Stimulated activated naive CD8-positive, alpha-beta T cell treated with anti-CD3 and anti-CD28 coated beads, Interleukin-15, amount 100 ng/mL, for 72 hours (primary cell): ENCODE measurements at regions not wholly inside any gene's neighbourhood (a gene's known extent, or its start where the extent isn't known, plus 50 kb on each side); places are given as distances from the start of the nearest gene placed in this dataset.

Experiments
- ATAC-seq: fragments of 150-1000 bp; cut with Tn5 transposase; 2 replicates; pipeline ENCODE4 v1.10.0; 2021; ENCODE audit warnings: mild to moderate bottlenecking, moderate library complexity
- DNase-seq, 2 donors: peaks; one replicate each; pipeline ENCODE4 v3.0.0; 2021 to 2022
- H3K27ac Mint-ChIP-seq, 2 donors: one replicate each; pipeline ENCODE4 v1.8.0; 2022; ENCODE audit warnings: mild to moderate bottlenecking in 2 of 2, mixed read lengths in 2 of 2, moderate library complexity in 2 of 2
- H3K27me3 Mint-ChIP-seq: one replicate; pipeline ENCODE4 v1.8.0; 2022; ENCODE audit warnings: mixed read lengths
- H3K4me1 Mint-ChIP-seq: one replicate; pipeline ENCODE4 v1.8.0; 2022; ENCODE audit warnings: mild to moderate bottlenecking, mixed read lengths
- H3K4me3 Mint-ChIP-seq, 2 donors: one replicate each; pipeline ENCODE4 v1.8.0; 2022; ENCODE audit warnings: mild to moderate bottlenecking in 2 of 2, mixed read lengths in 2 of 2, moderate library complexity in 1 of 2
- H3K9me3 Mint-ChIP-seq, 2 donors: one replicate each; pipeline ENCODE4 v1.8.0; 2022; ENCODE audit warnings: mixed read lengths in 2 of 2

- Mint-ChIP-seq H3K27ac (no peak overlapping the region), H3K27me3 (peaks cover 16% of the 10 kb centered on the region), H3K4me1 (no peaks in the 10 kb centered on the region), H3K4me3 (no peak overlapping the region), H3K9me3 (peaks cover 5 to 7% of the 10 kb centered on the region in 2 donors)
- DNase-seq (no peak), ATAC-seq (no peak)
Measured at GRCh38 chr15:96097661-96098060, 232.8 kb upstream of the NR2F2 start.

GRCh38 chr15:96102631-96103030 lies 227.9 kb upstream of the NR2F2 start:
- Mint-ChIP-seq H3K4me3 (no peak overlapping the region), H3K9me3 (peaks cover 0 to 7% of the 10 kb centered on the region in 2 donors), H3K4me1 (no peaks in the 10 kb centered on the region), H3K27me3 (no peaks in the 10 kb centered on the region), H3K27ac (no peak overlapping the region)
- ATAC-seq (no peak), DNase-seq (no peak)

DNA sequence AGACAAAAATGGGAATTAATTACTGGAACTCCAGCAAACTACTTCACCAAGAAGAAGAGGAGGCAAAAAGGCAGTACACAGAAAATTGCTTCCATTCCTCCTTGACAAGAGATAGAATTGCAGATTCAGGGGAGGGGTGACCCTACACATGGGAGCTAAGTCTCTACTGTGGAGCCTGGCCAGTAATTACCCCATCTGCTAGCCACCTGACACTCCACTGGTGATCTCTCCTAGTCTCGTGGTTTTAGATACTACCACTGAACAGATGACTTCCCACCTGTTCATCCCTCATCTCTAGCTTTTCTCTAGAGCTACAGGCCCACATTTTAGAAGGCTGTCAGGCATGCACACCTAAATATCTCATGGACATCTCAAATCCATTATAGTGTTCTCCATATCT lies 224.3 kb upstream of the NR2F2 start:
- no peak overlapping the region for H3K4me3 Mint-ChIP-seq
- H3K4me1 Mint-ChIP-seq = no peaks in the 10 kb centered on the region
- no peak for ATAC-seq

DNA sequence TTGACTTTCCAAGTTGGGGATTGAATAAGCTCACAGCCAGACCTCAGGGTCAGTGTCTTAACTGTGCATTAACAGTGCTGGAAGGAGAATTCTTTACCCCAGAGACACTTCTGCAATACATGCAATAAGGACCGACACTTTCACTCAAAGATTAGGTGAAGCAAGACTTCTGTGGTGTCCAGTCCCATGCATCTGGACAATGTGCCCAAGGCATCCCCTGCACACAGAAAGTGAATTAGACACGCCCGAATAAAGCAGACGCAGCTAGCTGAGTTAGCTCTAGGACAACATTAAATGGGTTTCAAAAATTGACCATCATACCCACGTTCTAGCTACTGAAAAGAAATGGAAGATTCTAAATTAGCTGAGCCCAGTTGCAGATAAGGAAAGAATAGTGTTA lies 223.9 kb upstream of the NR2F2 start:
- DNase-seq (no peak), ATAC-seq (no peak)
- H3K4me3 Mint-ChIP-seq = no peak overlapping the region
- H3K27me3 Mint-ChIP-seq = no peaks in the 10 kb centered on the region
- H3K4me1 Mint-ChIP-seq = no peaks in the 10 kb centered on the region
- H3K27ac Mint-ChIP-seq = no peak overlapping the region
- peaks cover 0 to 7% of the 10 kb centered on the region in 2 donors for H3K9me3 Mint-ChIP-seq

More for the DNA sequence above, 224.3 kb upstream of the NR2F2 start:
- H3K27me3 Mint-ChIP-seq = no peaks in the 10 kb centered on the region
- no peak for DNase-seq
- no peak overlapping the region for H3K27ac Mint-ChIP-seq
- peaks cover 0 to 7% of the 10 kb centered on the region in 2 donors for H3K9me3 Mint-ChIP-seq

DNA sequence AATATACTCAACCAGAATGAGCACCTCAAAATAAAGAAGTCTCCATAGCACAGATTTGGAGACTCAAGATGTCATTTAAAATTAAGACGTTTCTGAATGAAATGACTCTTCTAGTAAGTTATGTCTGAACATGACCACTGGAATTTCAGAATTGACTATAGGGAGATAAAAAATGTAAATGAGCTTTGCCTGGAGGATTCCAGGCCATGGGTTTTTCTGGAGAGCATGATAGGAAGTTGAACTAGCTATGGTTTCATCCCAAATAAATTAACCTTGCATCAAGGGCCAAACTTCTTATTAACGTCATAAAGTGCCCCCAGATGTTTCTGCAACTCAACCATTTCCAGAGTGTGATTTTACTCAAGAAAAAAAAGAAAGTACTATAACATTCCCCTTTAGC lies 222.6 kb upstream of the NR2F2 start:
- H3K4me1 Mint-ChIP-seq = no peaks in the 10 kb centered on the region
- no peak overlapping the region for H3K4me3 Mint-ChIP-seq
- no peak overlapping the region for H3K27ac Mint-ChIP-seq
- DNase-seq (no peak), ATAC-seq (no peak)
- H3K9me3 Mint-ChIP-seq = peaks cover 0 to 7% of the 10 kb centered on the region in 2 donors
- no peaks in the 10 kb centered on the region for H3K27me3 Mint-ChIP-seq

DNA sequence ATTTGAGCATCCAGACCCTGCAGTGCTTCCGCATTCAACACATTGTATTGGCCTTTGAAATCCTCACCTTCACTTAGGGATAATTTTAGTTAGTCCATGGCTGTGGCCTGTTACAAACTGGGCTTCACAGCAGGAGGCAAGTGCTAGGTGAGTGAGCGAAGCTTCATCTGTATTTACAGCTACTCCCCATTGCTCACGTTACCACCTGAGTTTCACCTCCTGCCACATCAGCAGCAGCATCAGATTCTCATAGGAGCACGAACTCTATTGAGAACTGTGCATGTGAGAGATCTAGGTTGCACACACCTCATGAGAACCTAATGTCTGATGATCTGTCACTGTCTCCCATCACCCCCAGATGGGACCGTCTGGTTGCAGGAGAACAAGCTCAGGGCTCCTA lies 222.1 kb upstream of the NR2F2 start:
- no peak for DNase-seq

DNA sequence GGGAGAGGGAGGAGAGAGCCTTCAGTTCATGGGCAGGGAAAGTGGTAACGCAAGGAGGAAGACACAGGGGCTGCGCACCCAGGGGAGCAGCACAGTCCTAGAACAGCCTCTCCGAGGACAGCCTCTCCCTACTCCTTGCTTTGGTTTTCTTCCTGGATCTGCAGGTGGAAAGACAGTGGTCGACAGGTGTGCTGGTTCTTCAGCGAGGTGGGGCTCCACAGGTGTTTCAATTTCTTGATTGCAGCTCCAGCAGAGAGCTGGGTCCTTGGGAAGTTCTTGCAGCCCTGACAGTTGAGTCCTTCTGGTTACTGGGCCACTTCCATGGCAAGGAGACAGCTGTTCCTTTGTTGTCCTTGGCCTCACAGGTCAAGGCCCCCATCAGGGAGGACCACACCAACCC lies 220.7 kb upstream of the NR2F2 start:
- ATAC-seq (no peak), DNase-seq (no peak)
- Mint-ChIP-seq H3K9me3 (peaks cover 0 to 6% of the 10 kb centered on the region in 2 donors), H3K4me3 (no peak overlapping the region), H3K27ac (no peak overlapping the region), H3K27me3 (peaks cover 8% of the 10 kb centered on the region), H3K4me1 (no peaks in the 10 kb centered on the region)

More for the DNA sequence above, 222.1 kb upstream of the NR2F2 start:
- Mint-ChIP-seq H3K9me3 (peaks cover 0 to 7% of the 10 kb centered on the region in 2 donors), H3K27me3 (no peaks in the 10 kb centered on the region), H3K4me1 (no peaks in the 10 kb centered on the region), H3K4me3 (no peak overlapping the region), H3K27ac (no peak overlapping the region)
- ATAC-seq = no peak

DNA sequence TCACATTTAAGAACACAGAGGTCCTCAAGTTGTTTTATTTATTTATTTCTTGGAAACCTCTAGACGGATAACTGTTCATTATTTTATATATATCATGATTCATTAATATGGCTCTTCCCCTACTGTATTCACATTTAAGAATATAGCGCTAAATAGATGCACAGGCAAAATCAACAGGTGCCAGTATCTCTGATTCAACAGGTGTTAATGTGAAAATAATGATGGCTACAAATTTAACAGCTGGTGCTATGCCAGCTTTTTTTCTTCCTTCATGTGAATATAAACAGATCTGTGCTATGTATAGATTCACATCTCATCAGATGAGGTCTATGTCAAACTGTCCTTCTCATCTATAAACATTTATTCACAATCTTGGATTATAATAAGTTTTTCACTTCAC lies 218.5 kb upstream of the NR2F2 start:
- Mint-ChIP-seq H3K4me3 (no peak overlapping the region), H3K4me1 (no peaks in the 10 kb centered on the region), H3K27ac (no peak overlapping the region), H3K27me3 (peaks cover 21% of the 10 kb centered on the region), H3K9me3 (no peaks in the 10 kb centered on the region)
- ATAC-seq (no peak), DNase-seq (no peak)

GRCh38 chr15:96115642-96116041 lies 214.9 kb upstream of the NR2F2 start:
- no peak overlapping the region for H3K4me3 Mint-ChIP-seq
- no peak overlapping the region for H3K27ac Mint-ChIP-seq
- DNase-seq (no peak), ATAC-seq (no peak)
- no peaks in the 10 kb centered on the region for H3K9me3 Mint-ChIP-seq
- H3K4me1 Mint-ChIP-seq = no peaks in the 10 kb centered on the region
- H3K27me3 Mint-ChIP-seq = peaks cover 21% of the 10 kb centered on the region

GRCh38 chr15:96117270-96117669 lies 213.2 kb upstream of the NR2F2 start:
- DNase-seq (no peak), ATAC-seq (no peak)
- Mint-ChIP-seq H3K27ac (no peak overlapping the region), H3K27me3 (peaks cover 21% of the 10 kb centered on the region), H3K4me3 (no peak overlapping the region), H3K9me3 (no peaks in the 10 kb centered on the region), H3K4me1 (no peaks in the 10 kb centered on the region)

DNA sequence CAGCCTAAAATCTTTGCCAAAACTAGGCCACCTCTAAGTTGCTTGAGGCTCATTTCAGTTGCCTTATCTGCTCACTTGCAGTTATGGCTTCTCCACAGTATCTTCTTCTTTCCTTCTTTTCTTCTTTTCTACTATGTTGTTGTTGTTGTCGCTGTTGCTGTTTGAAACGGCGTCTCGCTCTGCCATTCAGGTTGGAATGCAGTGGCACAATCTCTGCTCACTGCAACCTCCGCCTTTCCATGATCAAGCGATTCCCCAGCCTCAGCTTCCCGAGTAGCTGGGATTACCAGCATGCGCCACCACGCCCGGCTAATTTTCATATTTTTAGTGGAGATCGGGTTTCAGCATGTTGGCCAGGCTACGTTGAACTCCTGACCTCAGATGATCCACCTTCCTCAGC lies 210.8 kb upstream of the NR2F2 start:
- Mint-ChIP-seq H3K9me3 (no peaks in the 10 kb centered on the region), H3K27ac (no peak overlapping the region), H3K4me1 (no peaks in the 10 kb centered on the region), H3K4me3 (no peak overlapping the region), H3K27me3 (peaks cover 13% of the 10 kb centered on the region)
- DNase-seq (no peak), ATAC-seq (no peak)

GRCh38 chr15:96121086-96121920 lies 209.2 kb upstream of the NR2F2 start:
- Mint-ChIP-seq H3K27me3 (peaks cover 2% of the 10 kb centered on the region), H3K4me1 (no peaks in the 10 kb centered on the region), H3K4me3 (no peak overlapping the region), H3K9me3 (no peaks in the 10 kb centered on the region), H3K27ac (peak overlapping the region in 1 of 2 donors; percentile 53)
- no peak for ATAC-seq
- no peak for DNase-seq

GRCh38 chr15:96122077-96123027 lies 208.1 kb upstream of the NR2F2 start:
- Mint-ChIP-seq H3K27me3 (peaks cover 12% of the 10 kb centered on the region), H3K9me3 (peaks cover 4 to 9% of the 10 kb centered on the region in 2 donors), H3K4me1 (no peaks in the 10 kb centered on the region), H3K4me3 (no peak overlapping the region), H3K27ac (no peak overlapping the region)
- ATAC-seq (no peak), DNase-seq (no peak)

DNA sequence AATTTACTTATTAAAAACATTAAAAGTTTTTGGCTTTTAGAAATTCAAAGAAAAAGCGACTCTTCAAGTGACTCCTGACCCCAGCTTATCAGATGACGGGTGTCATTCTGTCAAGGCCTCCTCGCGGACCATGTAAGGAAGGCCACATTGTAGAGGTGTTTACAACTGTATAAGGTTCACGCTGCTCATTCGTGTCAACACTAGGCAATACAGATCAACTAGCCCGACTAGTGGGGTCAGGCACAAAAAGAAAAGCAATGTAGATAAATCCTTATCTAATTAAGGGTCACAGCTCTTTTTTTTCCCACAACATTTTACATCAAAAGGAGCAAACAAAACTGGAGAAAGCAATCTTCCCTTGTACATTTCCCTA lies 207.5 kb upstream of the NR2F2 start:
- peaks cover 14% of the 10 kb centered on the region for H3K27me3 Mint-ChIP-seq
- peaks cover 4 to 10% of the 10 kb centered on the region in 2 donors for H3K9me3 Mint-ChIP-seq
- no peaks in the 10 kb centered on the region for H3K4me1 Mint-ChIP-seq
- no peak overlapping the region for H3K27ac Mint-ChIP-seq
- ATAC-seq (no peak), DNase-seq (no peak)
- H3K4me3 Mint-ChIP-seq = no peak overlapping the region

- H3K4me1 Mint-ChIP-seq = no peaks in the 10 kb centered on the region
- H3K4me3 Mint-ChIP-seq = no peak overlapping the region
- no peak for DNase-seq
- no peak for ATAC-seq
- H3K27me3 Mint-ChIP-seq = peaks cover 14% of the 10 kb centered on the region
- no peak overlapping the region for H3K27ac Mint-ChIP-seq
- H3K9me3 Mint-ChIP-seq = peaks cover 4 to 10% of the 10 kb centered on the region in 2 donors
Measured at GRCh38 chr15:96123630-96124187, 206.8 kb upstream of the NR2F2 start.

DNA sequence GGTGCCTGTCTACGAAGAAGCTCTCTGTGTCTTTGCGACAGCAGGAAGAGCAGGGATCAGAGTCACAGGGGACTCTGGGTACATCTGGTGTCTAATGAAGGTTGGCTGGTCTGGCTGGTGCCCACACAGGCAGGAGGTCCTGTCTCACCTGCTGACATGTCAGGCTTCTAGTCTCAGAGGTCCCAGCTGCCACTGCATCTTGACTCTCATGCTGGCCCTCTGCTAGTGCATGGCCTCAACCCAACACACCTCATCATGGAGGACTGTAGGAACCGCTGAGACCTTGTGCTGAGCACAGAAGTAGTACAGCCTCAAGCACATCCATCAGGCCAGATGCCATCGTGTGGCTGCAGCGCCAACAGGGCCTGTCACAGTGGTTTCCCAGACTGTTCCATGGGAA lies 206.1 kb upstream of the NR2F2 start:
- Mint-ChIP-seq H3K27me3 (peaks cover 14% of the 10 kb centered on the region), H3K27ac (no peak overlapping the region), H3K9me3 (peaks cover 4 to 10% of the 10 kb centered on the region in 2 donors), H3K4me1 (no peaks in the 10 kb centered on the region), H3K4me3 (no peak overlapping the region)
- ATAC-seq = no peak
- DNase-seq = no peak
